ENCODE measurements at regions not wholly inside any gene's neighbourhood (a gene's known extent, or its start where the extent isn't known, plus 50 kb on each side); places are given as distances from the start of the nearest gene placed in this dataset.

- DNase-seq = no peak
Measured at GRCh38 chr12:24255920-24256665, 306.6 kb upstream of the SOX5 start.

- no peak for DNase-seq
Measured at GRCh38 chr12:24252602-24253001, 303.1 kb upstream of the SOX5 start.

- DNase-seq = no peak
Measured at GRCh38 chr12:24246934-24247333, 297.5 kb upstream of the SOX5 start.

GRCh38 chr12:24246376-24246775 lies 296.9 kb upstream of the SOX5 start:
- no peak for DNase-seq

- no peak for DNase-seq
Measured at GRCh38 chr12:24244801-24245200, 295.3 kb upstream of the SOX5 start.

GRCh38 chr12:24244231-24244630 lies 294.8 kb upstream of the SOX5 start:
- DNase-seq = no peak

GRCh38 chr12:24240707-24241106 lies 291.2 kb upstream of the SOX5 start:
- DNase-seq = no peak

- no peak for DNase-seq
Measured at GRCh38 chr12:24233519-24234246, 284.2 kb upstream of the SOX5 start.

- DNase-seq = no peak
Measured at GRCh38 chr12:24232531-24232930, 283.1 kb upstream of the SOX5 start.

- DNase-seq = no peak
Measured at GRCh38 chr12:24231298-24231697, 281.8 kb upstream of the SOX5 start.

- DNase-seq = no peak
Measured at GRCh38 chr12:24230061-24230701, 280.7 kb upstream of the SOX5 start.

- DNase-seq = no peak
Measured at GRCh38 chr12:24229031-24229700, 279.7 kb upstream of the SOX5 start.

- DNase-seq = no peak
Measured at GRCh38 chr12:24228371-24228770, 278.9 kb upstream of the SOX5 start.

GRCh38 chr12:24227551-24227950 lies 278.1 kb upstream of the SOX5 start:
- peak; percentile 21 for DNase-seq

GRCh38 chr12:24226745-24227350 lies 277.4 kb upstream of the SOX5 start:
- DNase-seq = peak; percentile 43

- DNase-seq = no peak
Measured at GRCh38 chr12:24224401-24224800, 274.9 kb upstream of the SOX5 start.

- no peak for DNase-seq
Measured at GRCh38 chr12:24223926-24224325, 274.5 kb upstream of the SOX5 start.

GRCh38 chr12:24222968-24223367 lies 273.5 kb upstream of the SOX5 start:
- DNase-seq = peak; percentile 26

GRCh38 chr12:24212496-24212895 lies 263.0 kb upstream of the SOX5 start:
- DNase-seq = no peak

- DNase-seq = no peak
Measured at GRCh38 chr12:24206621-24207020, 257.2 kb upstream of the SOX5 start.

- no peak for DNase-seq
Measured at GRCh38 chr12:24201258-24201970, 251.9 kb upstream of the SOX5 start.

GRCh38 chr12:24200010-24200409 lies 250.5 kb upstream of the SOX5 start:
- no peak for DNase-seq
